ENCODE measurements at regions not wholly inside any gene's neighbourhood (a gene's known extent, or its start where the extent isn't known, plus 50 kb on each side); places are given as distances from the start of the nearest gene placed in this dataset.

DNA sequence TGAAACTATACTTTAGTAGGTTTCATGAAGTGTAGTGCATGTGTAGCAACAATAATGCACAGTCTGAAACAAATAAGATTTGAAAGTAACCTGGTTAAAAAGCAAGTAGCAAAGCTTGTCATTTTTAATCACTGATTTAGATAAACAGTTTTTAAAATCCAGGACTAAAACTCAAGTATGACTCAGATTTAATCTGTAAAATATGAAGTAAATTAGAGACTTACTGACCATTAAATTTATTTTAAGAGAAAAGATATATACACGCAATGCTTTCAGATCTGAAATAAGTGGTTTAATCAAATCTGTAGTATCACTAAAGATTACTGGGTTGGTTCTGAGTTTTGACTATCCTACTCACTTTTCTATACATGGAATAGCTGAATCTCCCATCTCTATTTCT lies 300.7 kb upstream of the RBMS3 start:
- TF ChIP-seq TCF12 (IDR thresholded peaks at IDR 0.05; ENCODE audit: low read depth) (no peak), EP300 (IDR thresholded peaks at IDR 0.05; ENCODE audit: borderline replicate concordance) (no peak), CREB1 (IDR thresholded peaks at IDR 0.05; ENCODE audit: low read depth) (no peak), YY1 (IDR thresholded peaks at IDR 0.05; ENCODE audit: low read depth) (no peak), EGR1 (IDR thresholded peaks at IDR 0.05) (no peak), USF1 (IDR thresholded peaks at IDR 0.05) (no peak), RAD21 (IDR thresholded peaks at IDR 0.05; ENCODE audit: low read depth) (no peak), TAF1 (IDR thresholded peaks at IDR 0.05; ENCODE audit: low read depth) (no peak), CEBPB (IDR thresholded peaks at IDR 0.05) (no peak), TEAD4 (IDR thresholded peaks at IDR 0.05) (no peak)
- TF ChIP-seq, protein P1, sequence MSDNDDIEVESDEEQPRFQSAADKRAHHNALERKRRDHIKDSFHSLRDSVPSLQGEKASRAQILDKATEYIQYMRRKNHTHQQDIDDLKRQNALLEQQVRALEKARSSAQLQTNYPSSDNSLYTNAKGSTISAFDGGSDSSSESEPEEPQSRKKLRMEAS (IDR thresholded peaks at IDR 0.05) = no peak
- TF ChIP-seq, protein P2, sequence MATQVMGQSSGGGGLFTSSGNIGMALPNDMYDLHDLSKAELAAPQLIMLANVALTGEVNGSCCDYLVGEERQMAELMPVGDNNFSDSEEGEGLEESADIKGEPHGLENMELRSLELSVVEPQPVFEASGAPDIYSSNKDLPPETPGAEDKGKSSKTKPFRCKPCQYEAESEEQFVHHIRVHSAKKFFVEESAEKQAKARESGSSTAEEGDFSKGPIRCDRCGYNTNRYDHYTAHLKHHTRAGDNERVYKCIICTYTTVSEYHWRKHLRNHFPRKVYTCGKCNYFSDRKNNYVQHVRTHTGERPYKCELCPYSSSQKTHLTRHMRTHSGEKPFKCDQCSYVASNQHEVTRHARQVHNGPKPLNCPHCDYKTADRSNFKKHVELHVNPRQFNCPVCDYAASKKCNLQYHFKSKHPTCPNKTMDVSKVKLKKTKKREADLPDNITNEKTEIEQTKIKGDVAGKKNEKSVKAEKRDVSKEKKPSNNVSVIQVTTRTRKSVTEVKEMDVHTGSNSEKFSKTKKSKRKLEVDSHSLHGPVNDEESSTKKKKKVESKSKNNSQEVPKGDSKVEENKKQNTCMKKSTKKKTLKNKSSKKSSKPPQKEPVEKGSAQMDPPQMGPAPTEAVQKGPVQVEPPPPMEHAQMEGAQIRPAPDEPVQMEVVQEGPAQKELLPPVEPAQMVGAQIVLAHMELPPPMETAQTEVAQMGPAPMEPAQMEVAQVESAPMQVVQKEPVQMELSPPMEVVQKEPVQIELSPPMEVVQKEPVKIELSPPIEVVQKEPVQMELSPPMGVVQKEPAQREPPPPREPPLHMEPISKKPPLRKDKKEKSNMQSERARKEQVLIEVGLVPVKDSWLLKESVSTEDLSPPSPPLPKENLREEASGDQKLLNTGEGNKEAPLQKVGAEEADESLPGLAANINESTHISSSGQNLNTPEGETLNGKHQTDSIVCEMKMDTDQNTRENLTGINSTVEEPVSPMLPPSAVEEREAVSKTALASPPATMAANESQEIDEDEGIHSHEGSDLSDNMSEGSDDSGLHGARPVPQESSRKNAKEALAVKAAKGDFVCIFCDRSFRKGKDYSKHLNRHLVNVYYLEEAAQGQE (IDR thresholded peaks at IDR 0.05; ENCODE audit: low read depth) = no peak
